WTC11 (cell line): ENCODE measurements at regions not wholly inside any gene's neighbourhood (a gene's known extent, or its start where the extent isn't known, plus 50 kb on each side); places are given as distances from the start of the nearest gene placed in this dataset.

Experiments used
- ATAC-seq: fragments of 200-7000 bp; cut with Tn5 transposase; 2 replicates; pipeline ENCODE4 v1.10.0; 2021; ENCODE audit warnings: mild to moderate bottlenecking, moderate library complexity
- CTCF ChIA-PET: fragments of 300-600 bp; sonication (Branson Sonifier 250); formaldehyde crosslinking; loops from one replicate; lab custom pipeline; 2021; ENCODE audit warnings: antibody characterized with exemption; lab: Charles Lee
- POLR2A ChIA-PET: fragments of 350-600 bp; sonication (Branson Sonifier 250); formaldehyde crosslinking; loops from one replicate; lab custom pipeline; 2021; ENCODE audit warnings: antibody characterized with exemption; lab: Charles Lee
- DNase-seq: peaks from one replicate; pipeline ENCODE4 v3.0.0; 2021; ENCODE audit warnings: low spot score
- H3K27ac Mint-ChIP-seq: 2 replicates; pipeline ENCODE4 v1.8.0; 2021; ENCODE audit warnings: mixed read lengths
- H3K27me3 Mint-ChIP-seq: 2 replicates; pipeline ENCODE4 v1.8.0; 2021; ENCODE audit warnings: low read depth, mild to moderate bottlenecking, moderate library complexity, mixed read lengths
- H3K36me3 Mint-ChIP-seq: 2 replicates; pipeline ENCODE4 v1.8.0; 2021; ENCODE audit warnings: mixed read lengths
- H3K4me1 Mint-ChIP-seq: 2 replicates; pipeline ENCODE4 v1.8.0; 2022; ENCODE audit warnings: mixed read lengths
- H3K4me3 Mint-ChIP-seq: 2 replicates; pipeline ENCODE4 v1.8.0; 2021; ENCODE audit warnings: mild to moderate bottlenecking, moderate library complexity, mixed read lengths
- H3K9me3 Mint-ChIP-seq: 2 replicates; pipeline ENCODE4 v1.8.0; 2021; ENCODE audit warnings: mixed read lengths
- AFF4 ChIP-seq: sonication (generic); formaldehyde crosslinking; IDR thresholded peaks from 2 replicates; pipeline ENCODE4 v1.8.1; 2023; ENCODE audit warnings: mild to moderate bottlenecking, missing genetic modification reagents, borderline replicate concordance
- CREM ChIP-seq: sonication (generic); formaldehyde crosslinking; IDR thresholded peaks from 2 replicates; pipeline ENCODE4 v1.8.1; 2022; ENCODE audit warnings: mild to moderate bottlenecking, missing genetic modification reagents, moderate library complexity
- E2F1 ChIP-seq: sonication (generic); formaldehyde crosslinking; IDR thresholded peaks from 2 replicates; pipeline ENCODE4 v1.8.0; 2022; ENCODE audit warnings: mild to moderate bottlenecking, missing genetic modification reagents
- E2F5 ChIP-seq: sonication (generic); formaldehyde crosslinking; IDR thresholded peaks from 2 replicates; pipeline ENCODE4 v1.8.1; 2022; ENCODE audit warnings: mild to moderate bottlenecking, moderate library complexity, missing genetic modification reagents
- ELF4 ChIP-seq: sonication (generic); formaldehyde crosslinking; IDR thresholded peaks from 2 replicates; pipeline ENCODE4 v1.8.1; 2022; ENCODE audit warnings: low read depth, mild to moderate bottlenecking, moderate library complexity, missing genetic modification reagents
- ESRRA ChIP-seq: sonication (generic); formaldehyde crosslinking; IDR thresholded peaks from 2 replicates; pipeline ENCODE4 v1.8.1; 2022; ENCODE audit warnings: mild to moderate bottlenecking, missing genetic modification reagents, borderline replicate concordance
- FOXK1 ChIP-seq: sonication (generic); formaldehyde crosslinking; IDR thresholded peaks from 2 replicates; pipeline ENCODE4 v1.8.0; 2022; ENCODE audit warnings: mild to moderate bottlenecking, moderate library complexity, missing genetic modification reagents
- GRHL2 ChIP-seq: fragments of 250-450 bp; sonication (Bioruptor Pico); IDR thresholded peaks from 2 replicates; pipeline ENCODE4 v1.8.0; 2022; ENCODE audit warnings: mild to moderate bottlenecking, moderate library complexity; ENCODE audit not compliant: insufficient replicate concordance, severe bottlenecking
- GTF2I ChIP-seq: fragments of 250-450 bp; sonication (Bioruptor Pico); conservative IDR thresholded peaks from 2 replicates; pipeline ENCODE4 v1.4.0; 2021; ENCODE audit warnings: mild to moderate bottlenecking
- KAT7 ChIP-seq: sonication (generic); formaldehyde crosslinking; IDR thresholded peaks from 2 replicates; pipeline ENCODE4 v1.8.1; 2023; ENCODE audit warnings: missing genetic modification reagents, mild to moderate bottlenecking, borderline replicate concordance
- MYBL2 ChIP-seq: sonication (generic); formaldehyde crosslinking; IDR thresholded peaks from 2 replicates; pipeline ENCODE4 v1.8.1; 2023; ENCODE audit warnings: mild to moderate bottlenecking, moderate library complexity, missing genetic modification reagents
- NFE2L1 ChIP-seq: sonication (generic); formaldehyde crosslinking; IDR thresholded peaks from 2 replicates; pipeline ENCODE4 v1.8.1; 2023; ENCODE audit warnings: missing genetic modification reagents
- NR1H2 ChIP-seq: sonication (generic); formaldehyde crosslinking; IDR thresholded peaks from 2 replicates; pipeline ENCODE4 v1.9.0; 2021; ENCODE audit warnings: mild to moderate bottlenecking, moderate library complexity, missing genetic modification reagents
- SP1 ChIP-seq: sonication (generic); formaldehyde crosslinking; conservative IDR thresholded peaks from 2 replicates; pipeline ENCODE4 v1.8.1; 2022; ENCODE audit warnings: missing genetic modification reagents
- STAT6 ChIP-seq: sonication (generic); formaldehyde crosslinking; conservative IDR thresholded peaks from 2 replicates; pipeline ENCODE4 v1.8.1; 2023; ENCODE audit warnings: mild to moderate bottlenecking, low read depth, missing genetic modification reagents, moderate library complexity
- TP53 ChIP-seq: sonication (generic); formaldehyde crosslinking; IDR thresholded peaks from 2 replicates; pipeline ENCODE4 v1.8.1; 2023; ENCODE audit warnings: mild to moderate bottlenecking, missing genetic modification reagents
- ZBTB21 ChIP-seq: sonication (generic); formaldehyde crosslinking; IDR thresholded peaks from 2 replicates; pipeline ENCODE4 v1.8.1; 2023; ENCODE audit warnings: mild to moderate bottlenecking, missing genetic modification reagents, borderline replicate concordance
- ZNF232 ChIP-seq: sonication (generic); formaldehyde crosslinking; IDR thresholded peaks from 2 replicates; pipeline ENCODE4 v1.8.0; 2022; ENCODE audit warnings: mild to moderate bottlenecking, missing genetic modification reagents
- ZNF263 ChIP-seq: sonication (generic); formaldehyde crosslinking; IDR thresholded peaks from 2 replicates; pipeline ENCODE4 v1.8.1; 2022; ENCODE audit warnings: low read depth, mild to moderate bottlenecking, moderate library complexity, missing genetic modification reagents
- ZNF396 ChIP-seq: fragments of 250-450 bp; sonication (Bioruptor Pico); IDR thresholded peaks from 2 replicates; pipeline ENCODE4 v1.8.0; 2021; ENCODE audit warnings: mild to moderate bottlenecking, moderate library complexity, borderline replicate concordance
- ZNF425 ChIP-seq: fragments of 250-450 bp; sonication (Bioruptor Pico); conservative IDR thresholded peaks from 2 replicates; pipeline ENCODE4 v1.9.0; 2021; ENCODE audit warnings: mild to moderate bottlenecking
- ZNF532 ChIP-seq: fragments of 250-450 bp; sonication (Bioruptor Pico); IDR thresholded peaks from 2 replicates; pipeline ENCODE4 v1.9.0; 2021; ENCODE audit warnings: mild to moderate bottlenecking, borderline replicate concordance

GRCh38 chr1:188372821-188373220 lies 1544.1 kb downstream of the PLA2G4A start:
- peaks cover 6% of the 10 kb centered on the region for H3K9me3 Mint-ChIP-seq
- ChIA-PET POLR2A (no interaction called here), CTCF (no interaction called here)
- H3K27me3 Mint-ChIP-seq, result no peaks in the 10 kb centered on the region
- H3K4me3 Mint-ChIP-seq, result no peak overlapping the region
- H3K27ac Mint-ChIP-seq, result no peak overlapping the region
- no peak for ATAC-seq
- TF ChIP-seq ZNF425 (CRISPR knock-in tag) (no peak), ZNF532 (CRISPR knock-in tag) (no peak), MYBL2 (CRISPR knock-in tag) (no peak), ELF4 (CRISPR knock-in tag) (no peak), ZNF396 (CRISPR knock-in tag) (no peak), ZNF263 (CRISPR knock-in tag) (no peak), KAT7 (CRISPR knock-in tag) (no peak), GRHL2 (CRISPR knock-in tag) (no peak), ZBTB21 (CRISPR knock-in tag) (no peak), ZNF232 (CRISPR knock-in tag) (no peak), AFF4 (no peak), SP1 (CRISPR knock-in tag) (no peak), CREM (CRISPR knock-in tag) (no peak), FOXK1 (no peak)
- TF ChIP-seq, all 79 proteins: peak for 0
- no peak for DNase-seq
- H3K36me3 Mint-ChIP-seq, result peaks cover 7% of the 10 kb centered on the region; the same call in 1 of the 2 replicates
- H3K4me1 Mint-ChIP-seq, result peaks cover 15% of the 10 kb centered on the region

GRCh38 chr1:188382851-188383250 lies 1554.1 kb downstream of the PLA2G4A start:
- no peaks in the 10 kb centered on the region for H3K27me3 Mint-ChIP-seq
- ChIA-PET CTCF (no interaction called here), POLR2A (no interaction called here)
- H3K36me3 Mint-ChIP-seq, result no peaks in the 10 kb centered on the region
- no peak for ATAC-seq
- no peak for DNase-seq
- no peaks in the 10 kb centered on the region for H3K9me3 Mint-ChIP-seq
- no peak overlapping the region for H3K27ac Mint-ChIP-seq
- H3K4me3 Mint-ChIP-seq, result no peak overlapping the region
- peaks cover 11% of the 10 kb centered on the region for H3K4me1 Mint-ChIP-seq
- no peak for TF ChIP-seq TP53
- TF ChIP-seq E2F5 (CRISPR knock-in tag), result no peak
- no peak for TF ChIP-seq NR1H2
- TF ChIP-seq E2F1 (CRISPR knock-in tag), result no peak
- no peak for TF ChIP-seq NFE2L1
- no peak for TF ChIP-seq ELF4 (CRISPR knock-in tag)
- TF ChIP-seq GTF2I (CRISPR knock-in tag), result no peak
- no peak for TF ChIP-seq ESRRA
- no peak for TF ChIP-seq STAT6 (CRISPR knock-in tag)
